ENCODE measurements at regions not wholly inside any gene's neighbourhood (a gene's known extent, or its start where the extent isn't known, plus 50 kb on each side); places are given as distances from the start of the nearest gene placed in this dataset.
A peak's percentile ranks its signal among the peaks of the same experiment; 100 is the strongest.

- Mint-ChIP-seq H3K4me3 (ENCODE audit: unreplicated experiment) (no peak overlapping the region), H3K36me3 (ENCODE audit: low read depth) (no peaks in the 10 kb centered on the region), H3K27ac (ENCODE audit: unreplicated experiment) (peak overlapping the region; percentile 33), H3K9me3 (ENCODE audit: low read depth) (no peaks in the 10 kb centered on the region), H3K4me1 (ENCODE audit: low read depth) (peaks cover 39% of the 10 kb centered on the region), H3K27me3 (ENCODE audit: low read depth) (no peaks in the 10 kb centered on the region)
- no peak for DNase-seq (ENCODE audit: low spot score)
- TF ChIP-seq, protein P1, sequence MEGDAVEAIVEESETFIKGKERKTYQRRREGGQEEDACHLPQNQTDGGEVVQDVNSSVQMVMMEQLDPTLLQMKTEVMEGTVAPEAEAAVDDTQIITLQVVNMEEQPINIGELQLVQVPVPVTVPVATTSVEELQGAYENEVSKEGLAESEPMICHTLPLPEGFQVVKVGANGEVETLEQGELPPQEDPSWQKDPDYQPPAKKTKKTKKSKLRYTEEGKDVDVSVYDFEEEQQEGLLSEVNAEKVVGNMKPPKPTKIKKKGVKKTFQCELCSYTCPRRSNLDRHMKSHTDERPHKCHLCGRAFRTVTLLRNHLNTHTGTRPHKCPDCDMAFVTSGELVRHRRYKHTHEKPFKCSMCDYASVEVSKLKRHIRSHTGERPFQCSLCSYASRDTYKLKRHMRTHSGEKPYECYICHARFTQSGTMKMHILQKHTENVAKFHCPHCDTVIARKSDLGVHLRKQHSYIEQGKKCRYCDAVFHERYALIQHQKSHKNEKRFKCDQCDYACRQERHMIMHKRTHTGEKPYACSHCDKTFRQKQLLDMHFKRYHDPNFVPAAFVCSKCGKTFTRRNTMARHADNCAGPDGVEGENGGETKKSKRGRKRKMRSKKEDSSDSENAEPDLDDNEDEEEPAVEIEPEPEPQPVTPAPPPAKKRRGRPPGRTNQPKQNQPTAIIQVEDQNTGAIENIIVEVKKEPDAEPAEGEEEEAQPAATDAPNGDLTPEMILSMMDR (IDR thresholded peaks at IDR 0.05): no peak
Observed at GRCh38 chr3:150114873-150115540, 144.3 kb upstream of the PFN2 start.

DNA sequence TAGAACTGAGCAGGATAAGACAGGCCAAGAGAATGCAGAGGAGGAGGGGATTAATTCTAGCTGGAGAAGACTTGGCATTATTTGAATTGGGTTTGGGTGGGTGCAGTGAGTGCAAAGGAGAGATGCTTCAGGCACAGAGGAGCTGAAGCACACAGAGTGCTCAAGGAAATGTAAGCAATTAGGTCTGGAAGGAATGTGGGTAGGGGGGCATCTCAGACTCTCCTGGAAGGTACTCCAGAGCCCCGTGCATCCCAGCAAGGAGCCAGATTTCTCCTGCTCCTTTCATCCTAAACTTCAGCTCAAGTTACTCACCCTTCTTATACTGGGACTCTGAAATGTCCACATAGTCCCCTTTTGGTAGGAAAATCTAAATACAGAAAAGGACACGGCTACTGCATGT, 143.6 kb upstream of the PFN2 start:
- H3K4me1 Mint-ChIP-seq (ENCODE audit: low read depth): peaks cover 39% of the 10 kb centered on the region
- H3K9me3 Mint-ChIP-seq (ENCODE audit: low read depth): no peaks in the 10 kb centered on the region
- H3K27ac Mint-ChIP-seq (ENCODE audit: unreplicated experiment): no peak overlapping the region
- no peak for DNase-seq (ENCODE audit: low spot score)
- H3K27me3 Mint-ChIP-seq (ENCODE audit: low read depth): no peaks in the 10 kb centered on the region
- H3K36me3 Mint-ChIP-seq (ENCODE audit: low read depth): no peaks in the 10 kb centered on the region
- TF ChIP-seq, protein P1 (IDR thresholded peaks at IDR 0.05): no peak
- H3K4me3 Mint-ChIP-seq (ENCODE audit: unreplicated experiment): no peak overlapping the region

GRCh38 chr3:150110097-150110496, 139.4 kb upstream of the PFN2 start:
- TF ChIP-seq, protein P1 (IDR thresholded peaks at IDR 0.05): no peak
- H3K36me3 Mint-ChIP-seq (ENCODE audit: low read depth): no peaks in the 10 kb centered on the region
- no peaks in the 10 kb centered on the region for H3K9me3 Mint-ChIP-seq (ENCODE audit: low read depth)
- no peak for DNase-seq (ENCODE audit: low spot score)
- no peaks in the 10 kb centered on the region for H3K27me3 Mint-ChIP-seq (ENCODE audit: low read depth)
- H3K27ac Mint-ChIP-seq (ENCODE audit: unreplicated experiment): no peak overlapping the region
- H3K4me3 Mint-ChIP-seq (ENCODE audit: unreplicated experiment): no peak overlapping the region
- peaks cover 42% of the 10 kb centered on the region for H3K4me1 Mint-ChIP-seq (ENCODE audit: low read depth)

GRCh38 chr3:150107429-150108175, 136.9 kb upstream of the PFN2 start:
- Mint-ChIP-seq H3K27me3 (ENCODE audit: low read depth) (no peaks in the 10 kb centered on the region), H3K4me1 (ENCODE audit: low read depth) (peaks cover 44% of the 10 kb centered on the region), H3K4me3 (ENCODE audit: unreplicated experiment) (no peak overlapping the region)

GRCh38 chr3:150106740-150107428, 136.2 kb upstream of the PFN2 start:
- Mint-ChIP-seq H3K27me3 (ENCODE audit: low read depth) (no peaks in the 10 kb centered on the region), H3K4me3 (ENCODE audit: unreplicated experiment) (no peak overlapping the region), H3K36me3 (ENCODE audit: low read depth) (no peaks in the 10 kb centered on the region), H3K4me1 (ENCODE audit: low read depth) (peaks cover 44% of the 10 kb centered on the region), H3K9me3 (ENCODE audit: low read depth) (peaks cover under 1% of the 10 kb centered on the region), H3K27ac (ENCODE audit: unreplicated experiment) (peak overlapping the region; percentile 91)
- TF ChIP-seq, protein P1 (IDR thresholded peaks at IDR 0.05): no peak
- no peak for DNase-seq (ENCODE audit: low spot score)

More at GRCh38 chr3:150107429-150108175, 136.9 kb upstream of the PFN2 start:
- Mint-ChIP-seq H3K27ac (ENCODE audit: unreplicated experiment) (peak overlapping the region; percentile 91), H3K9me3 (ENCODE audit: low read depth) (no peaks in the 10 kb centered on the region), H3K36me3 (ENCODE audit: low read depth) (no peaks in the 10 kb centered on the region)
- TF ChIP-seq, protein P1 (IDR thresholded peaks at IDR 0.05): no peak
- DNase-seq (ENCODE audit: low spot score): no peak

All from chondrocyte (in vitro differentiated cells).